Fibroblast of skin of left quadriceps (primary cell): ENCODE measurements at regions not wholly inside any gene's neighbourhood (a gene's known extent, or its start where the extent isn't known, plus 50 kb on each side); places are given as distances from the start of the nearest gene placed in this dataset.
"Not testable (repeated sequence)": the region's sequence is repeated elsewhere in the genome, so short reads cannot be mapped to it uniquely, and the experiment has no call there.

ENCODE experiments used
- DNase-seq, 2 experiments: peaks; one replicate each; pipeline ENCODE4 v3.0.0-alpha.2; 2013; ENCODE audit warnings: low read depth in 2 of 2

GRCh38 chr7:121497545-121497944 is 101.4 kb upstream of the FAM3C start:
- DNase-seq: not testable (repeated sequence)

- no peak for DNase-seq
Observed at GRCh38 chr7:121494516-121494915, 98.4 kb upstream of the FAM3C start.

- no peak for DNase-seq
Observed at GRCh38 chr7:121493553-121493952, 97.4 kb upstream of the FAM3C start.

- no peak for DNase-seq
Observed at GRCh38 chr7:121490309-121490708, 94.2 kb upstream of the FAM3C start.

- DNase-seq: no peak
Observed at GRCh38 chr7:121489440-121489839, 93.3 kb upstream of the FAM3C start.

- no peak for DNase-seq
Observed at GRCh38 chr7:121488111-121488650, 92.1 kb upstream of the FAM3C start.

GRCh38 chr7:121486590-121486989 is 90.5 kb upstream of the FAM3C start:
- DNase-seq: no peak

GRCh38 chr7:121485467-121486243 is 89.5 kb upstream of the FAM3C start:
- DNase-seq: no peak

GRCh38 chr7:121484089-121484763 is 88.1 kb upstream of the FAM3C start:
- no peak for DNase-seq

GRCh38 chr7:121480566-121481335 is 84.6 kb upstream of the FAM3C start:
- no peak for DNase-seq

GRCh38 chr7:121480058-121480457 is 84.0 kb upstream of the FAM3C start:
- DNase-seq: no peak

- DNase-seq: no peak
Observed at GRCh38 chr7:121479466-121479865, 83.4 kb upstream of the FAM3C start.

- DNase-seq: no peak
Observed at GRCh38 chr7:121475806-121476205, 79.7 kb upstream of the FAM3C start.

- DNase-seq: no peak
Observed at GRCh38 chr7:121474301-121474673, 78.2 kb upstream of the FAM3C start.

- DNase-seq: no peak
Observed at GRCh38 chr7:121473645-121474300, 77.7 kb upstream of the FAM3C start.

- DNase-seq: no peak
Observed at GRCh38 chr7:121466455-121466854, 70.3 kb upstream of the FAM3C start.

- no peak for DNase-seq
Observed at GRCh38 chr7:121459148-121459547, 63.0 kb upstream of the FAM3C start.

GRCh38 chr7:121456785-121457359 is 60.8 kb upstream of the FAM3C start:
- DNase-seq: no peak

GRCh38 chr7:121456015-121456414 is 59.9 kb upstream of the FAM3C start:
- DNase-seq: no peak

GRCh38 chr7:121452389-121452788 is 56.3 kb upstream of the FAM3C start:
- DNase-seq: no peak

- DNase-seq: no peak
Observed at GRCh38 chr7:121451367-121452094, 55.4 kb upstream of the FAM3C start.
